ENCODE measurements at regions not wholly inside any gene's neighbourhood (a gene's known extent, or its start where the extent isn't known, plus 50 kb on each side); places are given as distances from the start of the nearest gene placed in this dataset.

DNA sequence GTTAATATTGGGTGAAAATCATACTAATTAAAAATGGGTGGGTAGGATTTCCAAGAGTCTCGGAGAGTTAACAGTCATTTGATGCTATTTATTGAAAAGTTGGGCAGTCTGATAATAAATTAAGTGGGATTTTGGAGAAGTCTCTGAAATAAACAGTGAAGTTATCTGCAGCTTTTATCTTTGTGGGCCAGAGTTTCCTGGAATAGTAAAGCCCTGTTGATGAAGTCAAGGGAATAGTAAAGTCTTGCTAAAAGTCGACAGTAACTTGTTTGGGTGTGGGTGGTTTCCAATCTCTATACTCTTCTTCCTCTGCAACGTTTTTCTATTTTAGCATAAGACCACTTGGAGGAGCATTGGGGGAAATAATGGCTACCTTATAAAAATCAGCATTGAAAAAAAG, 493.6 kb downstream of the EPM2A start:
- Histone ChIP-seq H2BK15ac (ENCODE audit: low read depth, low read length) (no peak overlapping the region), H3K56ac (ENCODE audit: insufficient read length, low read depth, low read length) (no peak overlapping the region), H3K79me2 (ENCODE audit: insufficient read depth, low read length) (no peaks in the 10 kb centered on the region), H4K8ac (replicated peaks; ENCODE audit: insufficient read length, low read depth, low read length) (no peak overlapping the region), H2BK120ac (ENCODE audit: low read depth, low read length, poor library complexity, severe bottlenecking) (no peak overlapping the region), H2BK20ac (ENCODE audit: low read depth, low read length, poor library complexity, severe bottlenecking) (no peak overlapping the region), H2BK12ac (ENCODE audit: insufficient read length, low read depth, low read length) (no peak overlapping the region), H3K79me1 (ENCODE audit: insufficient read depth, low read depth, low read length, poor library complexity, severe bottlenecking) (no peaks in the 10 kb centered on the region), H3T11ph (ENCODE audit: low read length) (no peak overlapping the region), H2AFZ (ENCODE audit: low read length) (no peak overlapping the region), H3K4me2 (ENCODE audit: insufficient read depth, insufficient read length, low read length) (no peak overlapping the region), H3K18ac (ENCODE audit: insufficient read length, low read depth, low read length) (no peak overlapping the region), H3K27ac (ENCODE audit: insufficient read length, low read depth, low read length) (no peak overlapping the region), H4K91ac (ENCODE audit: insufficient read length, low read depth, low read length) (no peak overlapping the region), H4K5ac (ENCODE audit: insufficient read length, low read depth, low read length) (no peak overlapping the region), H3K23ac (ENCODE audit: insufficient read length, low read depth, low read length) (no peak overlapping the region), H2AK5ac (ENCODE audit: insufficient read length, low read length) (no peak overlapping the region), H3K4me1 (ENCODE audit: insufficient read depth, low read length) (no peaks in the 10 kb centered on the region), H3K27me3 (ENCODE audit: insufficient read depth, low read length) (no peaks in the 10 kb centered on the region), H3K4ac (ENCODE audit: low read depth, low read length) (no peak overlapping the region), H3K9me3 (ENCODE audit: control insufficient read depth, low read depth, low read length) (no peaks in the 10 kb centered on the region), H3K23me2 (ENCODE audit: insufficient read length, low read depth, low read length, poor library complexity, severe bottlenecking) (no peaks in the 10 kb centered on the region), H3K14ac (ENCODE audit: insufficient read depth, low read length) (no peak overlapping the region), H3K9ac (ENCODE audit: extremely low read depth, insufficient read length, low read length) (no peak overlapping the region), H2BK5ac (ENCODE audit: insufficient read length, low read length) (no peak overlapping the region), H4K20me1 (ENCODE audit: control insufficient read depth, insufficient read depth, insufficient read length) (no peaks in the 10 kb centered on the region)
- Mint-ChIP-seq H3K4me1 (peaks cover 6 to 7% of the 10 kb centered on the region in 2 experiments), H3K4me3 (no peak overlapping the region), H3K9me3 (no peaks in the 10 kb centered on the region), H3K27ac (no peak overlapping the region), H3K27me3 (ENCODE audit: low read depth) (0 out of 2 replicates have a peak, but pooled peaks cover 2% of the 10 kb centered on the region), H3K36me3 (ENCODE audit: insufficient read depth in 1 of 3, low read depth in 3 of 3) (no peaks in the 10 kb centered on the region)
- no peak for DNase-seq
- WGBS (ENCODE audit: extremely low coverage, insufficient read length, low lambda C conversion rate), result 100% methylated on average over 1 of the region's 3 CpGs
- no peak for TF ChIP-seq CTCF (conservative IDR thresholded peaks at IDR 0.05)

Data from H9 (cell line).